RWPE2 (cell line): ENCODE measurements at regions not wholly inside any gene's neighbourhood (a gene's known extent, or its start where the extent isn't known, plus 50 kb on each side); places are given as distances from the start of the nearest gene placed in this dataset.

Experiments
- ATAC-seq: fragments of 200-7000 bp; cut with Tn5 transposase; 3 replicates; pipeline ENCODE4 v1.9.1; 2021; ENCODE audit warnings: low read depth
- DNase-seq: peaks from one replicate; pipeline ENCODE4 v3.0.0-alpha.2; 2020; ENCODE audit warnings: low spot score
- H3K27ac ChIP-seq: fragments of 450-650 bp; 2 replicates; pipeline ENCODE4 v1.5.1; 2017; ENCODE audit warnings: mild to moderate bottlenecking; ENCODE audit not compliant: poor library complexity, severe bottlenecking
- H3K27me3 ChIP-seq: fragments of 250-450 bp; sonication (Bioruptor Pico); 2 replicates; pipeline ENCODE4 v1.5.1; 2021; ENCODE audit warnings: mild to moderate bottlenecking, moderate library complexity; ENCODE audit not compliant: insufficient read depth, poor library complexity, severe bottlenecking
- H3K36me3 ChIP-seq: fragments of 250-450 bp; sonication (Bioruptor Pico); 2 replicates; pipeline ENCODE4 v1.5.1; 2020; ENCODE audit warnings: low read depth, mild to moderate bottlenecking, moderate library complexity
- H3K4me1 ChIP-seq: fragments of 250-450 bp; sonication (Bioruptor Pico); 2 replicates; pipeline ENCODE4 v1.5.1; 2021; ENCODE audit warnings: mild to moderate bottlenecking, moderate library complexity; ENCODE audit not compliant: insufficient read depth, poor library complexity, severe bottlenecking
- H3K4me3 ChIP-seq: fragments of 250-450 bp; sonication (Bioruptor Pico); 2 replicates; pipeline ENCODE4 v1.5.1; 2021; ENCODE audit warnings: mild to moderate bottlenecking, moderate library complexity; ENCODE audit not compliant: severe bottlenecking
- H3K9me3 ChIP-seq: fragments of 250-450 bp; sonication (Bioruptor Pico); 2 replicates; pipeline ENCODE4 v1.5.1; 2021; ENCODE audit warnings: mild to moderate bottlenecking, moderate library complexity; ENCODE audit not compliant: severe bottlenecking
- CTCF ChIP-seq: fragments of 450-650 bp; IDR thresholded peaks from one replicate; pipeline ENCODE4 v1.5.1; 2017; ENCODE audit warnings: mild to moderate bottlenecking, moderate library complexity; ENCODE audit not compliant: poor library complexity, severe bottlenecking

GRCh38 chr16:64122177-64122576, 999.7 kb downstream of the CDH11 start:
- no peak for DNase-seq
- Histone ChIP-seq H3K36me3 (no peaks in the 10 kb centered on the region), H3K27me3 (no peaks in the 10 kb centered on the region), H3K4me1 (no peaks in the 10 kb centered on the region), H3K9me3 (no peaks in the 10 kb centered on the region), H3K4me3 (no peak overlapping the region), H3K27ac (no peak overlapping the region)
- no peak for TF ChIP-seq CTCF
- no peak; the same call in 2 of the 3 replicates for ATAC-seq

GRCh38 chr16:64121473-64121872, 1000.4 kb downstream of the CDH11 start:
- H3K27me3 ChIP-seq, result no peaks in the 10 kb centered on the region

GRCh38 chr16:64116151-64116550, 1005.7 kb downstream of the CDH11 start:
- Histone ChIP-seq H3K4me1 (no peaks in the 10 kb centered on the region), H3K36me3 (no peaks in the 10 kb centered on the region), H3K4me3 (no peak overlapping the region), H3K27ac (no peak overlapping the region), H3K27me3 (peaks cover 4% of the 10 kb centered on the region), H3K9me3 (no peaks in the 10 kb centered on the region)
- DNase-seq (no peak), ATAC-seq (no peak)
- TF ChIP-seq CTCF, result no peak

More at GRCh38 chr16:64121473-64121872, 1000.4 kb downstream of the CDH11 start:
- DNase-seq (no peak), ATAC-seq (peak; percentile 98)
- Histone ChIP-seq H3K4me1 (no peaks in the 10 kb centered on the region), H3K36me3 (no peaks in the 10 kb centered on the region), H3K27ac (no peak overlapping the region), H3K9me3 (no peaks in the 10 kb centered on the region), H3K4me3 (no peak overlapping the region)
- TF ChIP-seq CTCF, result no peak

GRCh38 chr16:64109241-64109640, 1012.6 kb downstream of the CDH11 start:
- H3K4me3 ChIP-seq, result no peak overlapping the region
- H3K9me3 ChIP-seq, result no peaks in the 10 kb centered on the region
- no peaks in the 10 kb centered on the region for H3K36me3 ChIP-seq
- DNase-seq (no peak), ATAC-seq (no peak)
- H3K27me3 ChIP-seq, result peaks cover 7% of the 10 kb centered on the region
- no peak for TF ChIP-seq CTCF
- H3K27ac ChIP-seq, result no peak overlapping the region
- no peaks in the 10 kb centered on the region for H3K4me1 ChIP-seq

GRCh38 chr16:64102654-64103053, 1019.2 kb downstream of the CDH11 start:
- no peak for TF ChIP-seq CTCF
- peaks cover 3% of the 10 kb centered on the region for H3K27me3 ChIP-seq
- no peak for ATAC-seq
- no peaks in the 10 kb centered on the region for H3K4me1 ChIP-seq
- no peaks in the 10 kb centered on the region for H3K9me3 ChIP-seq
- no peaks in the 10 kb centered on the region for H3K36me3 ChIP-seq
- DNase-seq, result no peak
- no peak overlapping the region for H3K4me3 ChIP-seq
- H3K27ac ChIP-seq, result no peak overlapping the region
